Thoracic aorta (tissue), 2 donors: ENCODE measurements at regions not wholly inside any gene's neighbourhood (a gene's known extent, or its start where the extent isn't known, plus 50 kb on each side); places are given as distances from the start of the nearest gene placed in this dataset.

Experiments
- ATAC-seq: fragments of 150-250 bp; one replicate; pipeline ENCODE4 v1.8.0; 2017; ENCODE audit warnings: low read depth; ENCODE audit not compliant: insufficient number of reproducible peaks, low FRiP score
- DNase-seq: peaks from one replicate; pipeline ENCODE4 v3.0.0-alpha.2; 2020; ENCODE audit warnings: low spot score
- H3K27ac ChIP-seq, 2 donors: fragments of 200-600 bp; sonication (generic); 1 replicate in 1 of 2; 2 replicates in 1 of 2; pipeline ENCODE4 v1.5.1; 2016; ENCODE audit warnings: mild to moderate bottlenecking in 2 of 2, moderate library complexity in 2 of 2
- H3K27me3 ChIP-seq: fragments of 200-600 bp; sonication (generic); replicated peaks from 2 replicates; pipeline ENCODE4 v1.6.0; 2016; ENCODE audit warnings: mild to moderate bottlenecking; ENCODE audit not compliant: insufficient read depth
- H3K36me3 ChIP-seq: fragments of 200-600 bp; sonication (generic); one replicate; pipeline ENCODE4 v1.5.1; 2016
- H3K4me1 ChIP-seq, 2 donors: fragments of 200-600 bp; sonication (generic); 1 replicate in 1 of 2; 2 replicates in 1 of 2; pipeline versions ENCODE4 v1.5.1 to v1.6.0; 2016; ENCODE audit warnings: low read depth in 2 of 2, mild to moderate bottlenecking in 1 of 2; ENCODE audit not compliant: control insufficient read depth in 1 of 2
- H3K4me3 ChIP-seq: fragments of 200-600 bp; sonication (generic); 2 replicates; pipeline ENCODE4 v1.5.1; 2016; ENCODE audit warnings: mild to moderate bottlenecking
- H3K9me3 ChIP-seq: fragments of 200-600 bp; sonication (generic); 2 replicates; pipeline ENCODE4 v1.5.1; 2016
- CTCF ChIP-seq: fragments of 200-600 bp; sonication (generic); IDR thresholded peaks from one replicate; pipeline ENCODE4 v1.5.1; 2019; ENCODE audit warnings: antibody characterized with exemption

DNA sequence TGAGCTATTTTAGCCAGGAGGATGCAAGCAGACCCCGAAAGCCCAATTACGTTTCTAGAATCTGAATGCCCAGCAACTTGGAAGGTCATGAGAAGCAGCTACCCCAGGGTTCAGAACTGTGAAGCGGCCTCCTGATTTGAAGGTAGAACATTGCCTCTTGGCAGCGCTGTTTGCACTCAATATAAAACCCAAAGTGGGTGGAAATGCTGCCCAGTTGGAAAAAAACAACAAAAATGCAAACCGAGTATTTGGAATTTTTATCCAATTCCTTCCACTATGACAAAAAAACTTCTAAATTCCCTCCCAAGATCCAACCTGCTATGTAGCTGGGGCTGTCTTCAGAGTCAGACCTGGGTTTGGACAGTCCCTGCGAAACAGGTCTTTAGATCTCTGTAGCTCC, 103.3 kb upstream of the RBPJ start:
- no peak overlapping the region for H3K27ac ChIP-seq

GRCh38 chr4:26217961-26218676, 102.7 kb upstream of the RBPJ start:
- Histone ChIP-seq H3K4me1 (no peaks in the 10 kb centered on the region), H3K27ac (peak overlapping the region in 1 of 2 donors; percentile 48), H3K9me3 (no peaks in the 10 kb centered on the region), H3K27me3 (no peaks in the 10 kb centered on the region), H3K4me3 (no peak overlapping the region), H3K36me3 (no peaks in the 10 kb centered on the region)
- DNase-seq (no peak), ATAC-seq (peak; percentile 43)
- TF ChIP-seq CTCF = no peak

More for the DNA sequence above, 103.3 kb upstream of the RBPJ start:
- Histone ChIP-seq H3K4me3 (no peak overlapping the region), H3K4me1 (no peaks in the 10 kb centered on the region), H3K36me3 (no peaks in the 10 kb centered on the region), H3K27me3 (no peaks in the 10 kb centered on the region), H3K9me3 (no peaks in the 10 kb centered on the region)
- TF ChIP-seq CTCF = no peak
- DNase-seq (no peak), ATAC-seq (no peak)

DNA sequence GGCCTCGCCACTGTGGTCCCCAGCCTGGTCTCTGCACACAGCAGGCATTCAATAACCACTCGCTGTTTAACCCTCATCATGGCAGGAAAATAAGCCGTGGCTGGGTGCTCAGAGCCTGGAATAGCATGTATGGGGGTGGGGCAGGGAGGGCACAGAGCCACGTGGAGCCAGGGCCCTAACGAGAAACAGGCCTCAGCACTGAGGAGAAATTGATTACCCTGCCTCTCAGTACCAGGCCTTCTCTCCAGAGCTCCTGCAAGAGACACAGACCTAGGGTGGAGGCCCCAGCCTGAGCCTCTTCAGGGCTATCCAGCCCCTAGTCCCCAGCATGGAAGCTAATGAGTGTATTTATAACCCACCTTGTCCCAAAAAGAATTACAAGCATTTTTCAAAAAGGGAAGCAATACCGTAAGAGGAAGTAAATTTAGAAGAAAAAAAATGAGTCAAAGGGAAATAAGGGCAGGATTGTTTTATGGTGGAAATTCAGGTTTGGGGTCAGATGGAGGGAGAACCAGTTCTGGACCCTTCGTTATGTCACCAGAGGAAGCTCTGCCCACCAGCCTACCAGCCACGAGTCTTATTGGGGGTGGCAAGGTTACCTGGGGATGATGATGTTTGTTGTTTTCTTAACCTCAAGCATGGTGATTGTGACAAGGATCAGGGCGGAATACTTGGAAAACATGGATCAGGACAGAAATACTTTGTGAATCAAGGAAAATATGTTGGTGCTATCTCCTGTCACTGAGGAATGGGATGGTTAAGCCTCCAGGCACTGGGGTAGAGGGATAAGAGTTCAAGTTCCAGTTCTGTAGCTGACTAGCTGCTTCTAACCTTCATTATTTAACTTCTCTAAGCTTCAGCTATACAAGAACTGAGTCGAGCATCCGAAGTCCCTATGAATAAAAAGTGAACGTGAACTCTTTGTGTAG, 101.9 kb upstream of the RBPJ start:
- Histone ChIP-seq H3K27ac (peak overlapping the region in 1 of 2 donors; percentile 48), H3K4me3 (no peak overlapping the region), H3K36me3 (no peaks in the 10 kb centered on the region), H3K4me1 (no peaks in the 10 kb centered on the region), H3K27me3 (no peaks in the 10 kb centered on the region), H3K9me3 (no peaks in the 10 kb centered on the region)
- no peak for TF ChIP-seq CTCF
- ATAC-seq (no peak), DNase-seq (no peak)

GRCh38 chr4:26220696-26221095, 100.1 kb upstream of the RBPJ start:
- Histone ChIP-seq H3K4me3 (no peak overlapping the region), H3K36me3 (no peaks in the 10 kb centered on the region), H3K4me1 (no peaks in the 10 kb centered on the region), H3K27ac (no peak overlapping the region), H3K9me3 (no peaks in the 10 kb centered on the region), H3K27me3 (no peaks in the 10 kb centered on the region)
- TF ChIP-seq CTCF = no peak
- DNase-seq (no peak), ATAC-seq (no peak)

DNA sequence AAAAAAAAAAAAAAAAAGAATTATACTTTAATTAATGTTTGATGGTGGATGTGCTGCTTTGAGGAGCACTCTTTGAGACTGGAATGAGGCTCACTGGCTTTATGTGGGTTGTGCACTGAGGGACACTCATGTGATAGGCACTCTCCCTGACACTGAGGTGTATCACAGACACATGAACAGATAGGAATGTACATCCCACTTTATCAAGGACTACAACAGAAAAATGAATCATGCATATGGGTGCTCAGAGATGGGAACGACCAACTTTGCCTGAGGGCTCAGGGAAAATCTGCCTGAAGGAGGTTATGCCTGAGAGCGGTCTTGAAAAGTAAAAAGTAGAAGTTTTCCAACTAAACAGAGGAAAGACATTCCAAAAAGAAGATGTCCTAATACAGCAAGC, 97.7 kb upstream of the RBPJ start:
- no peaks in the 10 kb centered on the region for H3K27me3 ChIP-seq
- ATAC-seq = no peak
- TF ChIP-seq CTCF = no peak

More for the DNA sequence above, 97.7 kb upstream of the RBPJ start:
- DNase-seq = no peak
- Histone ChIP-seq H3K27ac (no peak overlapping the region), H3K4me3 (no peak overlapping the region), H3K4me1 (no peaks in the 10 kb centered on the region), H3K36me3 (no peaks in the 10 kb centered on the region), H3K9me3 (no peaks in the 10 kb centered on the region)
